GM23338 (cell line): ENCODE measurements at regions not wholly inside any gene's neighbourhood (a gene's known extent, or its start where the extent isn't known, plus 50 kb on each side); places are given as distances from the start of the nearest gene placed in this dataset.

Source experiments
- ATAC-seq: fragments of 200-7000 bp; cut with Tn5 transposase; 3 replicates; pipeline ENCODE4 v1.9.1; 2020
- DNase-seq: peaks from one replicate; pipeline ENCODE4 v3.0.0-alpha.2; 2015; ENCODE audit warnings: low spot score
- H2AFZ ChIP-seq: fragments of 200-600 bp; sonication (generic); 2 replicates; pipeline ENCODE4 v1.8.0; 2016; ENCODE audit warnings: antibody characterized with exemption, mild to moderate bottlenecking, moderate library complexity
- H3F3A ChIP-seq: fragments of 200-600 bp; sonication (generic); replicated peaks from 2 replicates; pipeline ENCODE4 v1.8.0; 2017; ENCODE audit warnings: antibody characterized with exemption, mixed run types, low read depth
- H3K27ac ChIP-seq: fragments of 200-600 bp; sonication (generic); 2 replicates; pipeline ENCODE4 v1.6.1; 2016; ENCODE audit warnings: low read depth
- H3K27me3 ChIP-seq: fragments of 200-600 bp; sonication (generic); 2 replicates; pipeline ENCODE4 v1.8.0; 2016; ENCODE audit warnings: mild to moderate bottlenecking, mixed run types, moderate library complexity; ENCODE audit not compliant: insufficient read depth
- H3K36me3 ChIP-seq: fragments of 200-600 bp; sonication (generic); 2 replicates; pipeline ENCODE4 v1.8.0; 2016; ENCODE audit warnings: mild to moderate bottlenecking; ENCODE audit not compliant: insufficient read depth
- H3K4me1 ChIP-seq: fragments of 200-600 bp; sonication (generic); 2 replicates; pipeline ENCODE4 v1.8.0; 2016; ENCODE audit warnings: mild to moderate bottlenecking, moderate library complexity; ENCODE audit not compliant: insufficient read depth
- H3K4me2 ChIP-seq: fragments of 200-600 bp; sonication (generic); 2 replicates; pipeline ENCODE4 v1.7.1; 2017; ENCODE audit warnings: mixed run types
- H3K4me3 ChIP-seq: fragments of 200-600 bp; sonication (generic); 2 replicates; pipeline ENCODE4 v1.6.1; 2016; ENCODE audit warnings: mixed run types
- H3K79me2 ChIP-seq: fragments of 200-600 bp; sonication (generic); replicated peaks from 2 replicates; pipeline ENCODE4 v1.8.0; 2017; ENCODE audit warnings: mild to moderate bottlenecking; ENCODE audit not compliant: insufficient read depth
- H3K9me2 ChIP-seq: fragments of 200-600 bp; sonication (generic); 2 replicates; pipeline ENCODE4 v1.8.0; 2017; ENCODE audit not compliant: insufficient read depth
- H4K20me1 ChIP-seq: fragments of 200-600 bp; sonication (generic); replicated peaks from 2 replicates; pipeline ENCODE4 v1.8.0; 2017; ENCODE audit warnings: mild to moderate bottlenecking; ENCODE audit not compliant: insufficient read depth
- H3K27ac Mint-ChIP-seq: 2 replicates; pipeline ENCODE4 v1.8.0; 2020; ENCODE audit warnings: inconsistent platforms, mild to moderate bottlenecking, moderate library complexity, mixed read lengths
- H3K27me3 Mint-ChIP-seq: 3 replicates; pipeline ENCODE4 v1.8.0; 2022; ENCODE audit warnings: low read depth, mild to moderate bottlenecking, moderate library complexity, mixed read lengths, inconsistent platforms; ENCODE audit not compliant: insufficient read depth, poor library complexity
- H3K36me3 Mint-ChIP-seq: 3 replicates; pipeline ENCODE4 v1.8.0; 2021; ENCODE audit warnings: low read depth, mild to moderate bottlenecking, inconsistent platforms, moderate library complexity, mixed read lengths
- H3K4me1 Mint-ChIP-seq: 3 replicates; pipeline ENCODE4 v1.8.0; 2020; ENCODE audit warnings: mild to moderate bottlenecking, inconsistent platforms, mixed read lengths
- H3K4me3 Mint-ChIP-seq: 3 replicates; pipeline ENCODE4 v1.8.0; 2021; ENCODE audit warnings: moderate library complexity, mild to moderate bottlenecking, inconsistent platforms, mixed read lengths
- H3K9me3 Mint-ChIP-seq: 3 replicates; pipeline ENCODE4 v1.8.0; 2020; ENCODE audit warnings: moderate library complexity, mild to moderate bottlenecking, inconsistent platforms, mixed read lengths
- CREB1 ChIP-seq: fragments of 250-450 bp; sonication (Bioruptor Pico); IDR thresholded peaks from 2 replicates; pipeline ENCODE4 v1.5.0; 2020; ENCODE audit warnings: low read depth, mild to moderate bottlenecking, moderate library complexity
- EZH2 ChIP-seq: fragments of 200-600 bp; sonication (generic); IDR thresholded peaks from one replicate; pipeline ENCODE4 v1.8.0; 2017; ENCODE audit warnings: antibody characterized with exemption, mild to moderate bottlenecking, low read depth; ENCODE audit not compliant: unreplicated experiment
- EZH2phosphoT487 ChIP-seq: fragments of 200-600 bp; sonication (generic); IDR thresholded peaks from one replicate; pipeline ENCODE4 v1.8.1; 2018; ENCODE audit warnings: antibody characterized with exemption; ENCODE audit not compliant: unreplicated experiment
- JUNB ChIP-seq: IDR thresholded peaks from one replicate; pipeline ENCODE4 v1.6.1; 2016; ENCODE audit warnings: antibody characterized with exemption; ENCODE audit not compliant: unreplicated experiment
- NANOG ChIP-seq: IDR thresholded peaks from 2 replicates; pipeline ENCODE4 v1.6.1; 2016; ENCODE audit warnings: antibody characterized with exemption, borderline replicate concordance
- POLR2AphosphoS5 ChIP-seq: IDR thresholded peaks from 2 replicates; pipeline ENCODE4 v1.6.1; 2016; ENCODE audit warnings: antibody characterized with exemption, low read depth
- STAT1 ChIP-seq: IDR thresholded peaks from one replicate; pipeline ENCODE4 v1.6.1; 2016; ENCODE audit warnings: antibody characterized with exemption; ENCODE audit not compliant: unreplicated experiment
- ZNF114 ChIP-seq: fragments of 250-450 bp; sonication (Bioruptor Pico); IDR thresholded peaks from 2 replicates; pipeline ENCODE4 v1.5.0; 2020; ENCODE audit warnings: mild to moderate bottlenecking, moderate library complexity
- ZNF331 ChIP-seq: fragments of 250-450 bp; sonication (Bioruptor Pico); IDR thresholded peaks from 2 replicates; pipeline ENCODE4 v1.5.0; 2020; ENCODE audit warnings: low read depth, mild to moderate bottlenecking, moderate library complexity
- TF ChIP-seq, protein P1 (sequence below): IDR thresholded peaks from 2 replicates; pipeline ENCODE4 v1.6.1; 2016; ENCODE audit warnings: antibody characterized with exemption
- TF ChIP-seq, protein P2 (sequence below): IDR thresholded peaks from one replicate; pipeline ENCODE4 v1.6.1; 2018; ENCODE audit warnings: antibody characterized with exemption; ENCODE audit not compliant: unreplicated experiment
- TF ChIP-seq, protein P3 (sequence below), 2 experiments: fragments of 200-600 bp in 1 of 2; sonication (generic) in 1 of 2; conservative IDR thresholded peaks; 2 replicates each; pipeline versions ENCODE4 v1.5.1 to v1.6.1; 2016 to 2017; ENCODE audit warnings: antibody characterized with exemption in 2 of 2, low read depth in 2 of 2, mild to moderate bottlenecking in 2 of 2, moderate library complexity in 1 of 2

DNA sequence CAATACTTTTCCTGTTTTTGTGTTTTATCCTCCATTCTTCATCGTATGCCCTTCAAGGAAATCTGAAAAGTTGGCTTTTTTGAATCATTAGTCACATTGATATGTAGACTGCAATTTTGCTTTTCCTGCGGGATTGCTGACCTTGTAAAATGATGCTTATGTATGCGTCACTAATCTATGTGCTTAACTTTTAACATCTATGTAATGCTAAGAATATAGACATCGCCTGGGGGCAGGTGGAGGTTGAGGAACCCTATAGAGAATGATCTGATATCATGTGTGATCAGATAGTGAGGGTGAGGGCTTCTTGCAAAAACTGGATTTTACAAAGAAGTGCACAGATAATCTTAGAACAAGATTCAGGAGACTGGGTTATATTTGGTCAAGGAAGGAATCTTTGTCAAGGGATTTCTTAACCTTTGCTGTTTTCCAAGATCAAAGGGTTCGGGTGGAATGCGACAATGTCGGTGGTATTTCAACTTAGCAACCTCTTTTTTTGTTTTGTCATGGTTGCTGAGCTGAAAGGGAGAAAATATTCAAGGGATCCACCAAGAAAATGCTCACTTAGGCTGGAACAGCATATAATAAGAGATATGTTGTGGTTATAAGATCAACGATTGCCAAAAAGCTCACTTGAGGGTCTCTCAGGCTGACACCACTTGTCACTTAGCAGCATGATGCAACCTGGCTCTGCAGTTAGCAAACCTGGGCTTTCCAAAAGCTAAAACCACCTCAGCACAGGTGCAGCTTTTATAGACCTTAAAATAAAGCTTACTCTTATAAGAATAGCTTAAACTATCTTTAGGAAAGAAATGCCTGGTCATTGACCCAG lies 70.6 kb upstream of the PUDP start (continued):
- TF ChIP-seq, protein P1, sequence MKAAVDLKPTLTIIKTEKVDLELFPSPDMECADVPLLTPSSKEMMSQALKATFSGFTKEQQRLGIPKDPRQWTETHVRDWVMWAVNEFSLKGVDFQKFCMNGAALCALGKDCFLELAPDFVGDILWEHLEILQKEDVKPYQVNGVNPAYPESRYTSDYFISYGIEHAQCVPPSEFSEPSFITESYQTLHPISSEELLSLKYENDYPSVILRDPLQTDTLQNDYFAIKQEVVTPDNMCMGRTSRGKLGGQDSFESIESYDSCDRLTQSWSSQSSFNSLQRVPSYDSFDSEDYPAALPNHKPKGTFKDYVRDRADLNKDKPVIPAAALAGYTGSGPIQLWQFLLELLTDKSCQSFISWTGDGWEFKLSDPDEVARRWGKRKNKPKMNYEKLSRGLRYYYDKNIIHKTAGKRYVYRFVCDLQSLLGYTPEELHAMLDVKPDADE, result no peak
- TF ChIP-seq EZH2, result no peak
- TF ChIP-seq EZH2phosphoT487, result no peak
- TF ChIP-seq NANOG, result no peak
- TF ChIP-seq ZNF114, result no peak
- TF ChIP-seq POLR2AphosphoS5, result no peak
- TF ChIP-seq JUNB, result no peak
- TF ChIP-seq CREB1 (CRISPR knock-in tag), result no peak
- no peak for TF ChIP-seq STAT1
- TF ChIP-seq, protein P2, sequence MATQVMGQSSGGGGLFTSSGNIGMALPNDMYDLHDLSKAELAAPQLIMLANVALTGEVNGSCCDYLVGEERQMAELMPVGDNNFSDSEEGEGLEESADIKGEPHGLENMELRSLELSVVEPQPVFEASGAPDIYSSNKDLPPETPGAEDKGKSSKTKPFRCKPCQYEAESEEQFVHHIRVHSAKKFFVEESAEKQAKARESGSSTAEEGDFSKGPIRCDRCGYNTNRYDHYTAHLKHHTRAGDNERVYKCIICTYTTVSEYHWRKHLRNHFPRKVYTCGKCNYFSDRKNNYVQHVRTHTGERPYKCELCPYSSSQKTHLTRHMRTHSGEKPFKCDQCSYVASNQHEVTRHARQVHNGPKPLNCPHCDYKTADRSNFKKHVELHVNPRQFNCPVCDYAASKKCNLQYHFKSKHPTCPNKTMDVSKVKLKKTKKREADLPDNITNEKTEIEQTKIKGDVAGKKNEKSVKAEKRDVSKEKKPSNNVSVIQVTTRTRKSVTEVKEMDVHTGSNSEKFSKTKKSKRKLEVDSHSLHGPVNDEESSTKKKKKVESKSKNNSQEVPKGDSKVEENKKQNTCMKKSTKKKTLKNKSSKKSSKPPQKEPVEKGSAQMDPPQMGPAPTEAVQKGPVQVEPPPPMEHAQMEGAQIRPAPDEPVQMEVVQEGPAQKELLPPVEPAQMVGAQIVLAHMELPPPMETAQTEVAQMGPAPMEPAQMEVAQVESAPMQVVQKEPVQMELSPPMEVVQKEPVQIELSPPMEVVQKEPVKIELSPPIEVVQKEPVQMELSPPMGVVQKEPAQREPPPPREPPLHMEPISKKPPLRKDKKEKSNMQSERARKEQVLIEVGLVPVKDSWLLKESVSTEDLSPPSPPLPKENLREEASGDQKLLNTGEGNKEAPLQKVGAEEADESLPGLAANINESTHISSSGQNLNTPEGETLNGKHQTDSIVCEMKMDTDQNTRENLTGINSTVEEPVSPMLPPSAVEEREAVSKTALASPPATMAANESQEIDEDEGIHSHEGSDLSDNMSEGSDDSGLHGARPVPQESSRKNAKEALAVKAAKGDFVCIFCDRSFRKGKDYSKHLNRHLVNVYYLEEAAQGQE, result no peak

DNA sequence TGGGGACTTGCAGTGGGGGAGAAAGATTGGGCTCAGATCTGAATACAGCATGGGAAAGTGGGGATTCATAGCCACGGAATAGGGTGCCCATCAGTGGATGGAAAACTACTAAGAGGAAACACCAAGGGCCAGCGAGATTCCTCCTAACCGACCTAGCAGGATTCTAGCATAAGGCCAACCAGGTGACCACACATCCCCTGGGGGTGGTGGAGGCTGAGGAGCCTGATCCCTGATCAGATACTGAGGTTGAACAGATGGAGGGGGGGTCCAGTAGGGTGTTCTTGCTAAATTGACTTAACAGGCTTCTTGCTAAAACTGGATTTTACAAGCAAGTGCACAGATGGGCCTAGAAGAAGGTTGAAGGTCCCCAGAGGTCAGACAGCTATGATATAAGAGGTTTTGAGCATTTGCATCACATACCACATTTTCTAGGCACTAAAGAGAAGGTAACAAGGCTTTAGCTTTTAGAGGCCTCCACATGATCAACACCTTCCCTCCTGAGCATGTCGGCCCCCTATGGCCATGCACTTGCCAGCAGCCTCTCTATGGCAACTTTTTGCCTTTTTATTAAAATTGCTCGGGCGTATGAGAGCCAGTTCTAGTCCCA lies 69.1 kb upstream of the PUDP start:
- peaks cover 6% of the 10 kb centered on the region for H3K4me1 ChIP-seq
- TF ChIP-seq NANOG (no peak), EZH2 (no peak), CREB1 (CRISPR knock-in tag) (no peak), EZH2phosphoT487 (no peak), ZNF114 (no peak), ZNF331 (CRISPR knock-in tag) (no peak)
- TF ChIP-seq, protein P1, result no peak
- TF ChIP-seq, protein P2, result no peak
- TF ChIP-seq, protein P3, sequence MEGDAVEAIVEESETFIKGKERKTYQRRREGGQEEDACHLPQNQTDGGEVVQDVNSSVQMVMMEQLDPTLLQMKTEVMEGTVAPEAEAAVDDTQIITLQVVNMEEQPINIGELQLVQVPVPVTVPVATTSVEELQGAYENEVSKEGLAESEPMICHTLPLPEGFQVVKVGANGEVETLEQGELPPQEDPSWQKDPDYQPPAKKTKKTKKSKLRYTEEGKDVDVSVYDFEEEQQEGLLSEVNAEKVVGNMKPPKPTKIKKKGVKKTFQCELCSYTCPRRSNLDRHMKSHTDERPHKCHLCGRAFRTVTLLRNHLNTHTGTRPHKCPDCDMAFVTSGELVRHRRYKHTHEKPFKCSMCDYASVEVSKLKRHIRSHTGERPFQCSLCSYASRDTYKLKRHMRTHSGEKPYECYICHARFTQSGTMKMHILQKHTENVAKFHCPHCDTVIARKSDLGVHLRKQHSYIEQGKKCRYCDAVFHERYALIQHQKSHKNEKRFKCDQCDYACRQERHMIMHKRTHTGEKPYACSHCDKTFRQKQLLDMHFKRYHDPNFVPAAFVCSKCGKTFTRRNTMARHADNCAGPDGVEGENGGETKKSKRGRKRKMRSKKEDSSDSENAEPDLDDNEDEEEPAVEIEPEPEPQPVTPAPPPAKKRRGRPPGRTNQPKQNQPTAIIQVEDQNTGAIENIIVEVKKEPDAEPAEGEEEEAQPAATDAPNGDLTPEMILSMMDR (conservative IDR thresholded peaks at IDR 0.05; ENCODE audit: low read depth in 2 of 2), result no peak
- no peaks in the 10 kb centered on the region for H3K36me3 ChIP-seq
- Mint-ChIP-seq H3K4me1 (peaks cover 7% of the 10 kb centered on the region; the same call in 2 of the 3 replicates), H3K27me3 (no peaks in the 10 kb centered on the region), H3K27ac (no peak overlapping the region), H3K9me3 (no peaks in the 10 kb centered on the region), H3K36me3 (no peaks in the 10 kb centered on the region), H3K4me3 (no peak overlapping the region)
- DNase-seq, result no peak
- no peak overlapping the region for H3K4me2 ChIP-seq
- ATAC-seq, result no peak
- H3K27me3 ChIP-seq, result no peaks in the 10 kb centered on the region
- H3K27ac ChIP-seq, result no peak overlapping the region
- H3K79me2 ChIP-seq, result no peaks in the 10 kb centered on the region
- H2AFZ ChIP-seq, result no peak overlapping the region
- no peaks in the 10 kb centered on the region for H3F3A ChIP-seq
- H4K20me1 ChIP-seq, result no peaks in the 10 kb centered on the region
- H3K4me3 ChIP-seq, result no peak overlapping the region
- no peaks in the 10 kb centered on the region for H3K9me2 ChIP-seq
